C4-2B (cell line): ENCODE measurements at regions not wholly inside any gene's neighbourhood (a gene's known extent, or its start where the extent isn't known, plus 50 kb on each side); places are given as distances from the start of the nearest gene placed in this dataset.

Experiments
- CTCF ChIP-seq: fragments of 450-650 bp; conservative IDR thresholded peaks from 2 replicates; pipeline ENCODE4 v1.5.1; 2017; ENCODE audit warnings: mild to moderate bottlenecking
- ZFX ChIP-seq: fragments of 450-650 bp; IDR thresholded peaks from 2 replicates; pipeline ENCODE4 v1.6.1; 2017

- no peak for TF ChIP-seq CTCF
- TF ChIP-seq ZFX, result no peak
Observed at GRCh38 chr13:111620166-111620565, 299.7 kb downstream of the TEX29 start.
